Activated CD8-positive, alpha-beta memory T cell treated with anti-CD3 and anti-CD28 coated beads, Interleukin-2, amount 50 U/mL, for 48 hours (primary cell): ENCODE measurements at regions not wholly inside any gene's neighbourhood (a gene's known extent, or its start where the extent isn't known, plus 50 kb on each side); places are given as distances from the start of the nearest gene placed in this dataset.
"Not testable (repeated sequence)": the region's sequence is repeated elsewhere in the genome, so short reads cannot be mapped to it uniquely, and the experiment has no call there.

Experiments used
- DNase-seq: peaks from one replicate; pipeline ENCODE4 v3.0.0-alpha.2; 2020

DNA sequence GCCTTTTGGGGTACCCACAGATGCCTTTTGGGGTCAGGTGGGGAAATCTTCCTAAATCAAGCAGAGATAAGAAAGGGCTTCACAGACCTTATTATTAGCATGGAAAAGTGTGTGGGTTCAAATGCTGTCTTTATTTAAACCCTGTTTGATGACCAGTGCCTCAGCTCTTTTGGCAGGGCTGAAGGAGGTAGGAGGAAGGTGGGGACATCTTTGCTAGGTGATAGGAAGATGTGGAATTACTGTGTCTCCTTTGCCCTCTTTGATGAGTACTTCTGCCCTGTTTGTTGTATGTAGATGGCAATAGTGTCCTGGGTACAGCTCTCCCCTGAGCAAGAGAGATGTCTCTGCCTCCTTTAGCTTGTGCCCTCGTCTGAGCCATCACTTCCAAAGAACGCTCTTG is 333.3 kb upstream of the ROPN1 start:
- DNase-seq: no peak

DNA sequence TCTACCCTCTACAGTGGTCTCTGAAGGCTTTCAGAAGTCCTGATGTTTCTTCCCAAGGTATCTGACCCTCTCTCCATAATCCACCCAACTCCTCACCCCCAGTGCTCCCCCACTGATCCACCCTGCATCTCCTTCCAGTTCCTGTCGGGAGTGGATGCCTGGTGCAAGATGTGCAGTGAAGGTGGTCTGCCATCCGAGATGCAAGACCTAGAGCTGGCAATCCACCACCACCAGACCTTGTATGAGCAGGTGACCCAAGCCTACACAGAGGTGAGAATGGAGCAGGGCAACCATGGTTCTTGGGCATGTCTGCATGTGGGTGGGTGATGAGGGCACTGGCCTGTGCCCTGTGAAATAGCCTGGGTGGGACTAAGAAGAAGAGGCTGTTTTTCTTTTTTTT is 337.8 kb upstream of the ROPN1 start:
- no peak for DNase-seq

DNA sequence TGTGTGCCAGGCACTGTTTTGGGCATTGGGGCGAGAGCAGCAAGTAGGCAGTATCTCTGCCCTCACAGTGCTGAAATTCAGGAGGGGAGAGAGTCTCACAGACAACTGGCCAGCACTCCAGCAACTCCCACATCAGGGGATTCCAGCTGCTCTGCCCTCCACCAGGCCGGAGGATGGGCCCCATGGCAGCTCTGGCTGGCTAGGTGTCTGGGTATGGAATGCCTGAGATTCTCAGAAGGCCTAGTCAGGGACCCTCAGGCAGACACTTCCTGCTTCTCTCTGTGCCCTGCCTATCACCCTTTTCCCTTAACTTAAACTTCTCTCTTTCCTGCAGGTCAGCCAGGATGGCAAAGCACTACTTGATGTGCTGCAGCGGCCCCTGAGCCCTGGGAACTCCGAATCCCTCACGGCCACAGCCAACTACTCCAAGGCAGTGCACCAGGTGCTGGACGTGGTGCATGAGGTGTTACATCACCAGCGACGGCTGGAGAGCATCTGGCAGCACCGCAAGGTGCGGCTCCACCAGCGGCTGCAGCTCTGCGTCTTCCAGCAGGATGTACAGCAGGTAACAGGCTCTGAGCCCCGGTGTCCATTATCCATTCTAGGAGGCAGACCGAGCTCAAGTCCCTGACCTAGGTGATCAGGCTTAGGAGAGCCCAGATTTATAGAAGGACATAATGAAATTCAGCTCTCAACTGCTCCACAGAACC is 342.2 kb upstream of the ROPN1 start:
- no peak for DNase-seq

DNA sequence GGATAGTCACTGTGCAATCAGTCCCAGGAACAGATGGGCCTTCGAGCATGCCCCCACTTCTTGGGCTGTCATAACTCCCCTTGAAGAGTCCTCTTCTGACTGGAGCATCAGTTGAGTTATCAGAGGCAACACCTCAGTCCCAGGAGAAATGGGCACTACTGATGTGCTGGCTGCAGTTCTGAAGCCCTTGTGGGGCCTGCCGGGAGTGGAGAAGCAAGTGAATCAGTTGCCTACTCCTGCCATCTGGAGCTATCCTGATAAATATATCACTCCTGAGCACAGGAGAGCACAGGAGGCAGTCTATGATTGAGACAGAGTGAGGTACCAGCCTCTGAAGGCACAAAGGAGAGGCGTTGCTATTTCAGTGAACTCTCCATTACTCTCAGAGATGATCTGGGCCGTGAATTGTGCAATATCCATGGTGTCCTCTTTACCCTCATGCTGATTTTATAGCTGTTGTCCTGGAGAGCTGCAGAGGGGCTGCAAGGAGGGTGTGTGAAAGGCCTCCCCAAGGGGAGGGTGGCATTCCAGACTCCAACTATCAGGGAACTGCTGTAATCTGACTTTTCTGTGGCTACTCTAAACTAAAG is 344.2 kb upstream of the ROPN1 start:
- DNase-seq: no peak

DNA sequence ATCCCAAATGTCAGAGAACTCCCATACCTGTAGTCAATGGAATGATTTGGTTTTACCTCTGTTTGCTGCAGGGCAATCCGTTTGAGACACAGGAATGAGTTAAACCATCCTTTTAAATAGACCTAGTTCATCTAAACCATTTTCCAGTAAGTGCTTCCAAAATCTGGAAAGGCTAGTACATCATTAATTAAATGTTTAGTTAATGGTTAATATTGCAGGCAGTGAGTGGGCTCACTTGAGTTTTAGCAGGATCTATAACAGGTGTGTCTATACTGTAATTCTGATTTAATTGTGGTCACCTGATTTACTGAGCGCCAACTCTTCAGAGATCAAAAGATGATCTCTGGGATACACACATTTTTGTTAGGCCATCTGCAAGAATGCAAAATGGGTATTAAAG is 353.9 kb upstream of the ROPN1 start:
- DNase-seq: no peak

DNA sequence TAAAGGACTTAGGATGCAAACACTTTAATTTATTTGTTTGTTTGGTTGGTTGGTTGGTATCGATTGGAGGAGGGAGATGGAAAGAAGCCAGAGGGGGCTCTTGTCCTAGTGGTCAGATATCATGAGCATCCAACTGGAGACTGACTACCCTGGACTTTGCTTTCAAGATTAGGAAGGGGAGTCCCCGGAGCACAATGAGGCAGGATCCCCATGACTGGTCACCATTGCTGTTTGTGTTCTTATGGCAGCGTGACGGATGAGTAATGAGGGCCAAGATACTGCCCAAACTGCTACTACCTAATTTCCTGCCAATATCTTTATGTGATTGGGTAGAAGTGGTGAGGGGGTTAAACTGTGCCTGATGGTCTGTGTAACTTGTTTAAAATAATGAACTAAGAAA is 354.6 kb upstream of the ROPN1 start:
- DNase-seq: no peak

DNA sequence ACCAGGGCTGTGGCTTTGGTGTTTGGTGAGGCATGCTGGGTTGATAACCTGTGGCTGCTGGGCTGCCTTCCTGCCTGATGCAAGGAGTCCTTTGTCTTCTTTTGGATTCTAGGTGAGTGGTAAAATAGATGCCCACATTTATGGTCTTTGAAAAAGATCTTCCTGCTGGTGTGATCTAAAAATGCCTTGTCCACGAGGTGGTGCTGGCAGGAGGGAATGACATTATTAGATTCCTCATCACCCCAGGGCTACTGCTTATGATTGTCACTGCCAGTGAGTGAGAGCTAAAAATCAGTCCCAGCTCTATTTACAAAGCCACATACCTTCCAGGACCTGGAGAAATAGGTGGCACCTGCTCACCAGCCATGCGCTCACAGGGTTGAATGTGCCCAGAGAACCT is 355.5 kb upstream of the ROPN1 start:
- DNase-seq: no peak

DNA sequence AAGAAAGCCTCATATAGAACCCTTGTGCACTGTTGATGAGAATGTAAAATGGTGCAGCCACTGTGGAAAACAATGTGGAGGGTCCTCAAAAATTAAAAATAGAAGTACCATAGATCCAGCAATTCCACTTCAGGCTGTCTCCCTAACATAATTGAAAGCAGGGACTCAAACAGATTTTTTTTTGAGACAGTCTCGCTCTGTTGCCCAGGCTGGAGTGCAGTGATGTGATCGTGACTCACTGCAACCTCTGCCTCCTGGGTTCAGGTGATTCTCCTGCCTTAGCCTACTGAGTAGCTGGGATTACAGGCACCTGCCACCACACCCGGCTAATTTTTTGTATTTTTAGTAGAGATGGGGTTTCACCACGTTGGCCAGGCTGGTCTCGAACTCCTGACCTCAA is 356.6 kb upstream of the ROPN1 start:
- DNase-seq: not testable (repeated sequence)

DNA sequence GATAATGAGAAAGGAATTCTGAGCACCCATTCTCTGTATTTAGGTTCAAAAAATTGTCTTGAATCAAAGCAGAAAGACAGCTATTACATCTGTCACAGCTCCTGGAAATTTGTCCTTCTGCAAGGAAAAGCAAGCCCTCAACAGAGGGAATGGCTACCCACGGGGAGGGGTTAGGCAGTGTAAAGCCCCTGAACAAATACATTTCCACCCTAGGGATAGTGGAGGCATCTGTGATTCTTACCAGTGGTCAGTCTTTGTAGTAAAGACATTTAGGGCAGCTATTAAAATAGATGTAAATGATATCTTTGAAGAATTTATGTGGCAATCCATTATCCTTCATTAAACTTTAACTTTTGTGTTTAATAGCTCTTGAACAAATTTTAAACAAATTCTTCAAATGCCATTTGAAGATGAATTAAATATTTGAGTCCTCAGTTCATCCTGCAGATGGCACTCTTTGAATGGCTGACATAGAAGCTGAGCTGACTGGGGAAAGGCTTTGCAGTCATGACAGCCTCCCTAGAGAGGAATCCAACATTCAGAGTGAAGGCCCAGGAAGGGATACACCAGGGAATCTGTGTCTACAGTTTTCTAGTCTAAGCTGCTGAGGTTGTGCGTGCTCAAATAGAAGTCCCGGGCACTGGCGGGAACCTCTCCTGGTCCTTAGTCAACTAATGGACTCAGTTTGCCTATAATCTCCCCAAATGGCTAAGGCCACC is 359.7 kb upstream of the ROPN1 start:
- no peak for DNase-seq

DNA sequence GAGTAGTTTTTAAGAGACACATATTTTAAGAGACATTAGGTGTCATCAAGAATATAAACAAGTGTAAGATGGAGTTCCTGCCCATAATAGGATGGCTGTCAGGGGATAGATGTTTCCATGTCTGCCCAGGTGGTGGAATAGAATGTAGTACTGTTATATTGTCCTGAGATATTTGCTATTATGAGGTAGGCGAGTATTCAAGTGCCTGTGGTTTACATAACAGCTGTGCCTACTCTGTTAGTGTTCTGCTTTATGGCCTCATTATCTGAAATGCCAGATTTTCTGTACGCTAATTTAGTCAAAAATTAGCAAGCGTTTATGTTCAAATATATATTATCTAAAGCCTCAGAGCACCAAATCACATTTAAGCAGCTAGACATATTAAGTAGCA is 360.2 kb upstream of the ROPN1 start:
- DNase-seq: no peak

DNA sequence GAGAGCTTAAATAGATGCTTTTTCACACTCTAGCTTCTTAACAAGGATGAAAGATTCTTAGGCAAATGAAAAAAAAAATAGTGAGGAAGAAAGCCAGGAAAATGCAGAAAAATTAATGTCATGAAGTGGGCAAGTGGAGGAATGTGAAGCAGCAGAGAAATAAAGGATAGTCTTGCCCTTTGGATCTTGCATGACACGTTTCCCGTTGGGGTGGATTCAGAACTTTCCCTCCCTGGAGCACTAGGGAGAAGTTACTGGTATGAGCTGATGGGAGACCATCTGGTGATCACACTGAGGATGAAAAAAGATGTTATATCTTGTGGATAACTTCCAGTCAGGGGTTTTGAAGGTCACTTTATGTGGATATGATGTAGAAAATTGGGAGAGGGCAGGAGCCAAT is 361.8 kb upstream of the ROPN1 start:
- no peak for DNase-seq

DNA sequence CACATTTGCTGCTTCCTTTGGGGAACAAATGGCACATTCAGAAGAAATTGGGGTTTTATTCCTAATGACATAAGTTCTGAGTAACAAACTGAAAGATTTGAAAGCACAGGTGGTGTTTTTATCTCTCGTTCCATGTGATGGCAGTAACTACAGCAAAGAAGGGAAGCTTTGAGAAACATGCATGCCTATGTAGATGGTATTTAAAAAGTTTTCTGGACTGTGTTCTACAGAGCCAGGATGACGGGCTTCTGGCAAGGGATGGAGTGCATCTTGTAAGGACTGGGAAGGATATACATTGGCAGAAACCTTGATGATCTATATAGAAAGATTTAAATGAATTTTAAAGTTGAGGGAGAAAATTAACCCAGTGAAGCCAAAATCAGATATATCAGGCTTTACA is 362.2 kb upstream of the ROPN1 start:
- DNase-seq: no peak

DNA sequence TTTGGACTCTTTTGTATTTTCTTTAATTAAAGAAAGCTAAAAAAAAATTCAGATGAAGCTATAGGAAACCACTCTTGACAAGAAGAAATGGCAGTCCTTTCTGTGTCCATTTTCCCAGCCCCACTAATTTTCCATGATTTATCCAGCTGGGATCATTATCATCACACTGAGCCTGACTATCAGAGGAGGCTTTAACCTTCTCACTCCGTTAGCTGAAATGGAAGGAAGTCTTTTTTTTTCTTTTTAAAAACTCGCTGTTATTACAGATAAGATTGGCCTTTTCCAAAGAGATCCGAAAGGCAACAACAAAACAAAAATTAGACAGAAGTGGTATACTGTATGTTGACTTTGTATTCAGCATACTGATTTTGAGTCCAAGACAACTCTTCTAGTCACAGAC is 366.2 kb upstream of the ROPN1 start:
- DNase-seq: no peak

DNA sequence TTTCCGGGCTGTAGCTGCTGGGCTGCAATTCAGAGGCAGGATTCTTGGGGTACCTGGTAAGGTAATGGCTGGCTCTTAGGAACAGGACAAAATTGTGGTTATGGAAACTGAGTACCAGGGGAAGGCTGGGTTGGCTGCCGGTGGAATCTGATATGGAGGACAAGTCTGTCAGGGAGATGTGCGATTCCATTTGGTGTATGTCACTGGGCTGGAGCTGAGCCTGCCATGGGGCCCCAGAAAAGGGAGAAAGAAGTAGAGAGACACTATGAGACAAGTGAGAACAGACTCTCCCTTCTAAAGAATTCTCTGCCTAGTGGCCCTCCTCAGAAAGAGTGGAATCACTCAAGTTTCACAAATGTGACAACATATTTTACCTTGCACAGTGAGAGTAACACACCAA is 368.2 kb upstream of the ROPN1 start:
- no peak for DNase-seq

DNA sequence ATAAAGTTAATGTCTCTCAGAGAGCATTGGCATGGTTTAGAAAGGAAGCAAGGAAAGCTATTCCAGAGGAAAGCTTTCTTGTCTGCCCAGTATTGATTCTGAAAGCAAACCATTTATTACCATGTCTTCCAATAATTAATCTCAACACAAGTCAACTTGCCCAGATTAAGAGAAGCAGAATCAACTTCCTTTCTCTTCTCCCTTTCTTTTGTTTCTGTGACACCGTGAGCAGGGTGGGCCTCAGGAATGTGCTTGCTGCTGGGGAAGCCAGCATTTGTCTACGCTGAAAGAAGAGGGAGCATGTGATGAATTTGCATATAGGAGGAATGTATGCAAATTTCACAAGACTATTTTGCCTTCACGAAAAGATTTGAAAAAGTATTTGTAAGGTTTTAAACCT is 368.6 kb upstream of the ROPN1 start:
- no peak for DNase-seq

DNA sequence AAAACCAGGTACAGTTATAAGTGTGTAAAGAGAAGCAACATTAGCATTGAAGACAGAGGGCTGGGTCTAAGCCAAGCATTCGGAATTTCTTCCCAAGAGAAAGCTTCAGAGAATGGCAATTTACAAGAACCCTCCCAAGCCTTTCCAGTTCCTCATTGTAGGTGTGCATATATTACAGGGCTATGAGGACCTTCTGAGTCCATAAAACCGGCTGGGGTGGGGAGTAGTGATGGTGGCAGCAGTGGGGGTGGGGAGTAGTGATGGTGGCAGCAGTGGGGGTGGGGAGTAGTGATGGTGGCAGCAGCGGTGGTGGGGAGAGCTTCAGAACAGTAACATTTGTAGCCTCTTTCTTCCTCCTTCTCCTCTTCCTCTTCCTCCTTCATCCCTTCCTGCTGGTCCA is 368.7 kb upstream of the UMPS start:
- DNase-seq: no peak

DNA sequence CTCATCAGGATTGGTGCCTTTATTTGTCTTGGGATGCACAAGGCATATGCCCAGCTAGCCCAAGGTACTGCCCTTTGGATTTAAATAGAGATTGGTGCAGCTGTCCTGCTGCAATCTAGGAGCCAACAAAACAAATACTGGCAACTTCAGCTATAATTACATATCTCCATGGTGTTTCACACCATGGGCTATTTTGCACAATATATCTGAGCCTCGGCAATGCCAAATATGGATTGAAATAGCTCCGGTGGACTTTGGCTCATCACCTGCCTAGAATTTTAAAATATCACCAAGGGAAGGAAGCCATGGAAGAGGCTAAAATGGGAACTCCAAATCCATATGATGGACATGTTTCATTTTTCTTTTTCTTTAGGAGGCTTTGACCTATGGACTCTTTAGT is 367.8 kb upstream of the UMPS start:
- DNase-seq: no peak

DNA sequence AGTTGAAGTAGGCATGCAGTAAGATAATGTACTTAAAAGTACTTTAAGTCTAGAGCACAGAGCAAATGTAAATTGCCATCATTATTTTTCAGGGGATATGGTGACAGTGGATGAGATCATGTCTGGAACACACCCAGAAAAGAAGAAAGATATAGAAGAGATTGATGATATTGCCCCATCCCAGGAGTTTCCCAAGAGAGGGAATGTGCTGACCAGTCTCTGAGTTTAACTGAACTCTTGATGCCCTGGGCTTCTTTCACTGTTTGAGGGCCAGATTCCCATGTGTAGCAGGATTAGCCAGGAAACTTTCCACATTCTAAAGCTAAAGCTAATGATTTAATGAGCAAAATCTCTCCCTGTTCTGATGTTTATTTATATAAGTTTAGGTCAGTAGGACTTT is 366.8 kb upstream of the UMPS start:
- DNase-seq: no peak

DNA sequence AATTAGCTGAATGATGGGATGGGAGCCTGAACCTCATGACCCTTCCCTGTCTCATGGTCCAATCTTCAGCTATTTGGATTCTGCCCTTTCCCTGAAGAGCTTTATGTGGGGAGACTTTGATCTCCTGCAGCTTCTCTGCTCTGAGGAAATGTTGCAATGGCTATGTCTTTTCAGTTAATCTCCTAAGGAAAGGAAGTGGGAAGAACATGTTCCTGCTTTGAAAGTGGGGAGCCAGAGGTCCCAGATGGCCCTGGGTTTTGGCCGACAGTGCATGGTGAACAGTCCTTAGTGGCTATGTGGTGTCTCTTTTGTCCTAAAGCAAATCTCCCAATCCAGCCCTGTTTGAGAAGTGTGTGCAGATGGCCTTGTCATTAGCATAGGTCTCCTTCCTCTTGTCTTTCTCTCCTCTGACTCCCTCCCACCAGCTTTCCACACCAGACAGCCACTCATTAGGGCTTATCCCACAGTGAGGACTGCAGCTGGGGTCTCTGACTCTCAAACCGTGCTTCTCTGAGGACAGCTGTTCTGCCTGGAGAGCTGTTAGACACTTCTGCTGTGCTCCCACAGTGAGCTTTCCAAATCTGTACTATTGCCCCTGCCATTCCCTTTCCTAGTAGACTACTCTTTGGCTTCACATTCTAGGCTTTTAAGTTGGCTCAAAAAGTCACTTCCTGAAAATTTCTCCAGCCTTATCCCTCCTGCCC is 365.8 kb upstream of the UMPS start:
- DNase-seq: no peak

DNA sequence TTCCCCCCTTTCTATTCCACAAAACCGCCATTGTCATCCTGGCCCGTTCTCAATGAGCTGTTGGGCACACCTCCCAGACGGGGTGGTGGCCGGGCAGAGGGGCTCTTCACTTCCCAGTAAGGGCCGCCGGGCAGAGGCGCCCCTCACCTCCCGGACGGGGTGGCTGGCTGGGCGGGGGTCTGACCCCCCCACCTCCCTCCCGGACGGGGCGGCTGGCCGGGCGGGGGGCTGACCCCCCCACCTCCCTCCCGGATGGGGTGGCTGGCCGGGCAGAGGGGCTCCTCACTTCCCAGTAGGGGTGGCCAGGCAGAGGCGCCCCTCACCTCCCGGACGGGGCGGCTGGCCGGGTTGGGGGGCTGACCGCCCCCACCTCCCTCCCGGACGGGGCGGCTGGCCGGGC is 363.6 kb upstream of the UMPS start:
- not testable (repeated sequence) for DNase-seq

DNA sequence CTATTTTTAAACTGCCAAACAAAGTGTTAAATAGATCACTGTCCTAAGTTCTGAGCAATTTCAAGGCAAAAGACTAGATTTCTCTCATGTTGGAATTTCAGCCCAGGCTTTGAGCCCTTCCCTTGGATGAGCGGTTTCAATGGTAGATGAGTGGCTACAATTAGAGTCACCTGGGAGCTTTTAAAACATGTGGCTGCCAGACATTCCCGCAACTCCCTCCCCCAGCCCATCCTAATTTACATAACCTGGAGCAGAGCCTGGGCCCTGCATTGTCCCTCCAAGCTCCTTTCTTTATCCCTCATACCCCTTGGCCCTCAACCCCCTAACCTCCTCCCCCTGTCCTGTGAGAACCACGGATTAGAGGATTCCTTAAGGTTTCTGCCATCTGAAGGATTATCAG is 357.5 kb upstream of the UMPS start:
- DNase-seq: no peak

DNA sequence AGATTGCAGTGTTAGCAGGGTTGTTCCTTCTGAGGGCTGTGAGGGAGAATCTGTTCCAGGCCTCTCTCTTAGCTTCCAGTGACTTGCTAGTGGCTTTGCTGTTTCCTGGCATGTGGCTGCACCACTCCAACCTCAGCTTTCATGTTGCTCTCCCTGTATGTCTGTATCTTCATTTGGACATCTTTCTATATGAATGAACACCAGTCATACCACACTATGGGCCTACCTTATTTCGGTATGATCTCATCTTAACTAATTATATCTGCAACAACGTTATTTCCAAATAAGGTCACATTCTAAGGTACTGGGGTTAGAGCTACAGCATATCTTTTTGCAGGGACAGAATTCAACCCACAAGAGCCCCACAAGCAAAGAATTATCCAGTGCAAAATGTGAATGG is 356.7 kb upstream of the UMPS start:
- no peak for DNase-seq

DNA sequence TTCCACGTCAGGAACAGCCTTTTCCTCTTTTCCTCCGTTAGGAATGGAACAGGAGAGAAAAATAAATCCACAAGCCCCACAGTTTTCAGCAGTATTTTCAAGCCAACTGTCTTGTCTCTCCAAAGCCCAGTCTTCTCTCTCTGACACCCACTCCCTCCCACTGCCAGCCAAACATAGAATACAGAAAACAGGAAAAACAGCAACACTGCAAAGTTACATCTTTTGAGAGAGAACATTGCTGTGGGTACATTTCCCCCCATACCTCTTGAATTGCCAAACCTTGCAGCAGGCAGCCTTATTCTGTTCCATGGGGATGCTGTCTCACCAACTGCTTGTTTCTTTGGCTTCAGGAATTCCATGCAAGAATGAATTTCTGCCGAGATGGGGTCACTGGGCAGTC is 355.7 kb upstream of the UMPS start:
- no peak for DNase-seq
